Sigmoid colon (tissue), 6 donors: ENCODE measurements at regions not wholly inside any gene's neighbourhood (a gene's known extent, or its start where the extent isn't known, plus 50 kb on each side); places are given as distances from the start of the nearest gene placed in this dataset.

Experiments used
- DNase-seq: peaks from one replicate; pipeline ENCODE4 v3.0.0-alpha.2; 2019
- H3K27ac ChIP-seq, 4 donors: fragments of 200-600 bp; sonication (generic); one replicate each; pipeline ENCODE4 v1.5.1; 2016 to 2019; ENCODE audit warnings: mild to moderate bottlenecking in 1 of 4
- H3K27me3 ChIP-seq, 3 donors: fragments of 200-600 bp; sonication (generic); one replicate each; pipeline ENCODE4 v1.5.1; 2019; ENCODE audit warnings: mild to moderate bottlenecking in 1 of 3
- H3K36me3 ChIP-seq, 4 donors: fragments of 200-600 bp; sonication (generic); one replicate each; pipeline ENCODE4 v1.5.1; 2016 to 2019
- H3K4me1 ChIP-seq, 4 donors: fragments of 200-600 bp; sonication (generic); one replicate each; pipeline ENCODE4 v1.5.1; 2017 to 2019
- H3K4me3 ChIP-seq, 4 donors: fragments of 200-600 bp; sonication (generic); one replicate each; pipeline ENCODE4 v1.5.1; 2017 to 2019; ENCODE audit warnings: mild to moderate bottlenecking in 2 of 4, moderate library complexity in 1 of 4
- H3K9me3 ChIP-seq, 4 donors: fragments of 200-600 bp in 3 of 4; sonication (generic) in 3 of 4; one replicate each; pipeline versions ENCODE4 v1.5.1 to v1.6.1; 2013 to 2019
- EP300 ChIP-seq, 4 donors: sonication (generic); formaldehyde crosslinking; IDR thresholded peaks; one replicate each; pipeline ENCODE4 v1.6.1; 2017; ENCODE audit warnings: antibody characterized with exemption in 4 of 4
- POLR2A ChIP-seq, 2 donors: fragments of 450-650 bp; IDR thresholded peaks; one replicate each; pipeline ENCODE4 v1.6.1; 2016; ENCODE audit warnings: antibody characterized with exemption in 2 of 2, mild to moderate bottlenecking in 2 of 2, moderate library complexity in 2 of 2
- POLR2AphosphoS5 ChIP-seq, 4 donors: sonication (generic); formaldehyde crosslinking; IDR thresholded peaks; one replicate each; pipeline ENCODE4 v1.6.1; 2017; ENCODE audit warnings: antibody characterized with exemption in 4 of 4
- WGBS, 2 donors: extraction: QIAGEN DNeasy Blood & Tissue Kit; methylation state at CpG; one replicate each; pipeline ENCODE4 v1.1.7; 2013; 5-methylcytosine and 5-hydroxymethylcytosine counted together
- intact Hi-C: fragments of 100-400 bp; cut with DNase I; formaldehyde crosslinking; loops from one replicate; pipeline ENCODE4 v1.15.1; 2023
- TF ChIP-seq, protein P1 (sequence below), 4 experiments: fragments of 450-650 bp in 3 of 4; fragments of 200-600 bp in 1 of 4; IDR thresholded peaks; one replicate each; pipeline ENCODE4 v1.5.1; 2016 to 2019; ENCODE audit warnings: antibody characterized with exemption in 4 of 4, mild to moderate bottlenecking in 3 of 4, moderate library complexity in 2 of 4
- donor health status: healthy with polysubstance abuse.
- donor health status: healthy.

DNA sequence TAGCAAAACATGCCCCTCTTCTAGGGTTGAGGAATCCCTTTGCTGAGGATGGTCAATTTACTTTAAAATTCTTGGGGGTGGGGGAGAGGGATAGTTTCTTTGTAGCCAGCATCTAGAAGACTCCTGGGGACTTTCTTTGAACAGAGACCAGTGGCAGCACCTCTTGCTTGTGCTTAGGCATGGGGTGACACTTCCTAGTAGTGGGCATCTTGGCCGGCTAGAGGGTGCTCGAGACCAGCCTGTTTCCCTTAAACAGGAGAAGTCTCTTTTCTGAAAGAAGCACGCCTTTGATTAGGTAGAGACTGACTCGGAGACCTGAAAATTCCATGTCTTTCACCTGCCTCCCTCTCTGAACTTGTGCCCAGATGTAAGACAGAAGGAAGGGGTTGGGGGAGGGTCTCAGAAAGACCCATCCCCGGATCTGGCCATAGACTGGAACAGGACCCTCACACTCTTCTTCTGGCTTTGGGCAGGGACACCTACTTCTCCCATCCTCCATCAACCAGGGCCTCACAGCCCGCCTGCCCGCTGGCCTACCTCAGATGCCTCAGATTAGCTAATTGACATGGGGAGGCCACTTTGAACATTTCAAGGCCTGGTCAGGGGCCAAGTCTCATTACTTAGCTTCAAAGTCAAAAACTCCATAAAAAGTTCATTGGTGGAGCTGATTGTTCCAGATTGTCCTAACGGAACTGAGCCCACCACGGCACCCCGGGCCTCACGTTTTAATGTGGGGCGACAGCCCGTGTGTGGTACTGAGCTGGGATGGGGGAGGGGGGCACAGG is 172.2 kb downstream of the CDC5L start:
- Histone ChIP-seq H3K9me3 (no peaks in the 10 kb centered on the region), H3K27me3 (peaks cover 9 to 69% (median 27%) of the 10 kb centered on the region in 3 donors), H3K4me3 (no peak overlapping the region), H3K4me1 (peaks cover 0 to 28% (median 20%) of the 10 kb centered on the region in 4 donors), H3K27ac (peak overlapping the region in 1 of 4 donors; percentile 55), H3K36me3 (no peaks in the 10 kb centered on the region)
- DNase-seq, result no peak
- intact Hi-C loops, result no loop called here
- WGBS, 2 donors, result 71 to 87% methylated on average over 13 of the region's 13 CpGs
- no peak for TF ChIP-seq POLR2AphosphoS5 (IDR thresholded peaks at IDR 0.05)
- TF ChIP-seq, protein P1, sequence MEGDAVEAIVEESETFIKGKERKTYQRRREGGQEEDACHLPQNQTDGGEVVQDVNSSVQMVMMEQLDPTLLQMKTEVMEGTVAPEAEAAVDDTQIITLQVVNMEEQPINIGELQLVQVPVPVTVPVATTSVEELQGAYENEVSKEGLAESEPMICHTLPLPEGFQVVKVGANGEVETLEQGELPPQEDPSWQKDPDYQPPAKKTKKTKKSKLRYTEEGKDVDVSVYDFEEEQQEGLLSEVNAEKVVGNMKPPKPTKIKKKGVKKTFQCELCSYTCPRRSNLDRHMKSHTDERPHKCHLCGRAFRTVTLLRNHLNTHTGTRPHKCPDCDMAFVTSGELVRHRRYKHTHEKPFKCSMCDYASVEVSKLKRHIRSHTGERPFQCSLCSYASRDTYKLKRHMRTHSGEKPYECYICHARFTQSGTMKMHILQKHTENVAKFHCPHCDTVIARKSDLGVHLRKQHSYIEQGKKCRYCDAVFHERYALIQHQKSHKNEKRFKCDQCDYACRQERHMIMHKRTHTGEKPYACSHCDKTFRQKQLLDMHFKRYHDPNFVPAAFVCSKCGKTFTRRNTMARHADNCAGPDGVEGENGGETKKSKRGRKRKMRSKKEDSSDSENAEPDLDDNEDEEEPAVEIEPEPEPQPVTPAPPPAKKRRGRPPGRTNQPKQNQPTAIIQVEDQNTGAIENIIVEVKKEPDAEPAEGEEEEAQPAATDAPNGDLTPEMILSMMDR (IDR thresholded peaks at IDR 0.05), result no peak
- no peak for TF ChIP-seq POLR2A (IDR thresholded peaks at IDR 0.05)

DNA sequence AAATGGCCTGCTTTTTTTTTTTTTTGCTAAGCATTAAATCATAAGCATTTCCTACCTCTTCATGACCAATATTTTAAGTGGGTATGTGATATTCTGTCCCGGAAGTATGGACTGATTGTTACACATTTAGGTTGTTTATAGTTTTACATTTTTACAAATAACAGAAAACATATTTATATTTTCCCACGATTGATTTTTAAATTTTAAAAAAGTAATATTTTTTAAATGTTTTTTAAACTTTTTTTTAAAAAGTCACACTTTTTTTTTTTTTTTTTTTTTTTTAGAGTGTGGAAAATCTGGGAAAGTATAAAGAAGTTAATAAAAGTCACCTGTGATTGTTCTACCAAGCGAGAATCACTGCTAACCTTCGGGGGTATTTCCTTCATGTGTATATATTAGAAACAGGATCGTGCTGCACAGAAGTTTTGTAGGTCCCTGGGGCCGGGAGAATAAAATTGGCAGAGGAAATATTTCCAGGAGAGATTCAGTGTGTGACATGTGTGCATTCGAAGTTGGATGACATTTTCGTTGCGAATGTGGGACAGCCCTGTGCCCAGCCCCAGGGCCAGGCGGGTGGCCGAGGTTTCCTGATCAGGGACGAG is 173.1 kb downstream of the CDC5L start:
- Histone ChIP-seq H3K4me3 (peak overlapping the region in 1 of 4 donors; percentile 23), H3K36me3 (no peaks in the 10 kb centered on the region), H3K27me3 (peaks cover 9 to 65% (median 27%) of the 10 kb centered on the region in 3 donors), H3K4me1 (peaks cover 0 to 28% (median 20%) of the 10 kb centered on the region in 4 donors), H3K27ac (no peak overlapping the region), H3K9me3 (no peaks in the 10 kb centered on the region)
- intact Hi-C loops, result no loop called here
- no peak for TF ChIP-seq POLR2A (IDR thresholded peaks at IDR 0.05)
- TF ChIP-seq EP300 (IDR thresholded peaks at IDR 0.05), result no peak
- TF ChIP-seq POLR2AphosphoS5 (IDR thresholded peaks at IDR 0.05), result no peak
- TF ChIP-seq, protein P1 (IDR thresholded peaks at IDR 0.05), result no peak
- no peak for DNase-seq
- WGBS, 2 donors, result 75 to 82% methylated on average over 12 of the region's 12 CpGs

DNA sequence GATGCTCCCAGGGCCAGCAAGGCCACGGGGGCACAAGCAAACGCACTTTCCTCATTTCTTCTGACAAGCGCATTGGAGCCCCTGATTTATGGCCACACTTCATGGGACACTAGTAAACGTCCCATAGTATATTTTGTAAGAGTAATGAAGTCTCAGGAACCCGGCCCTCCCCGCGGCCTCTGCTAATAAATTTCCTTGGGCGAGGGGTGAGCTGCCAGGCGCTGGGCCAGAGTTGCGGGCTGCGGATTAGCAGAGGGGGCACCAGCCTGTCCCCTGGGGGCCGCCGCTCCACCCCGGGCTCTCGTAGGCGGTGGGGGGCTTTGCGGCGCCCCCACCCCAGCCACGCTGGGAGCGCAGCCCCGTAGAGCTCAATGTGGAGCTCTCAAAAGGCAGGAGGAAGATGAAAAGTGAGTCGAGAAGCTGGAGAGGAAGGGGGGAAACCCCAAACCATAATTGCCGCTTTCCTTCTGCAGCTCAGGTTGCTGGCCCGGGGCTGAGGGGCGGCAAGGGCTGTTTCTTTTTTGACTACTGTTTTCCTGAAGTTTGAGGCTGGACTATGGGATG is 173.6 kb downstream of the CDC5L start:
- no peaks in the 10 kb centered on the region for H3K36me3 ChIP-seq
- peaks cover 9 to 65% (median 27%) of the 10 kb centered on the region in 3 donors for H3K27me3 ChIP-seq
- H3K4me1 ChIP-seq, result peaks cover 0 to 28% (median 20%) of the 10 kb centered on the region in 4 donors
- DNase-seq, result no peak
- H3K4me3 ChIP-seq, result peak overlapping the region in 2 of 4 donors; percentile 23 to 27
- intact Hi-C loops, result no loop called here
- TF ChIP-seq POLR2AphosphoS5 (IDR thresholded peaks at IDR 0.05) (no peak), POLR2A (IDR thresholded peaks at IDR 0.05) (no peak), EP300 (IDR thresholded peaks at IDR 0.05) (no peak)
- TF ChIP-seq, protein P1 (IDR thresholded peaks at IDR 0.05), result no peak
- H3K9me3 ChIP-seq, result no peaks in the 10 kb centered on the region
- no peak overlapping the region for H3K27ac ChIP-seq
- 15 to 36% methylated on average over 25 of the region's 25 CpGs for WGBS, 2 donors

DNA sequence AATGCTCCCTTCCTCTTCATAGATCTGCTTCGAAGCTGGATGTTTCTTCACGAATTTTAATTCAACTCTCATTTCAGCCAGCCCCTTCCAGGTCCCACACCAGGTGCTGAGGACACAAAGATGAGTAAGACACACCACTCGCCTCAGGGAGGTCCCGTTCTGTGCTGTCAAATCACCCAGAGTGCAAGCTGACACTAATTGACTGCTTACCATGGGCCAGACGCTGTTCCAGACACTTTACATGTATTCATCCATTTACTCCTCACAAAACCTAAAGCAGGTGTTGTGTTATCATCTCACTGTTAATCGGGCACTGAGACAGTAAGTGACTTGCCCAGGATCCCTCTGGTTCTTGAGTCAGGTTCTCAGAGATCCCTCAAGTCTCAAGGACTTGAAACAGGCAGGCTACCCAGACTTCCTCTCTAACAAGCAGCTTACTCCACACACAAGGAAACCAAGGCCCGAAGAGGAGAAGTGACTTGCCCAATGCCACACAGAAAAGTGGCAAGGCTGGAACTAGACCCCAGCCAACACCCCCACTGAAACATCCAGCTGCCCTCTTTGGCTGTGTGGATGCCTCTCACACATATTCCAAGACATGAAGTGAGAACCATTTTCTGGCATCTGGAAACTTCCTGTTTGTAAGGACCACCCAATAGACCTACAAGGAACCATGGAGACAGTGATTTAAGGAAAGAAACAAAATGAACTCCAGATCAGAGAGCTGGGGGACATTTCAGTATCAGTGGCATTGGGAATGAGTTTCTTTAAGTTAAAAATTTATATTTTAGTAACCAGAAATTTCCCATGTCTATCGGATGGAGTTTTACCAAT is 174.5 kb downstream of the CDC5L start:
- TF ChIP-seq POLR2A (IDR thresholded peaks at IDR 0.05) (no peak), EP300 (IDR thresholded peaks at IDR 0.05) (no peak), POLR2AphosphoS5 (IDR thresholded peaks at IDR 0.05) (no peak)
- TF ChIP-seq, protein P1 (IDR thresholded peaks at IDR 0.05), result no peak
- WGBS, 2 donors, result 66 to 83% methylated on average over 8 of the region's 8 CpGs
- intact Hi-C loops, result no loop called here
- Histone ChIP-seq H3K4me1 (peaks cover 0 to 28% (median 20%) of the 10 kb centered on the region in 4 donors), H3K36me3 (no peaks in the 10 kb centered on the region), H3K27ac (no peak overlapping the region), H3K9me3 (no peaks in the 10 kb centered on the region), H3K27me3 (peaks cover 9 to 65% (median 27%) of the 10 kb centered on the region in 3 donors), H3K4me3 (no peak overlapping the region)
- DNase-seq, result no peak
